M059J (cell line): ENCODE measurements at regions not wholly inside any gene's neighbourhood (a gene's known extent, or its start where the extent isn't known, plus 50 kb on each side); places are given as distances from the start of the nearest gene placed in this dataset.

Experiments used
- DNase-seq: peaks from one replicate; pipeline ENCODE4 v3.0.0-alpha.2; 2012; ENCODE audit warnings: low read depth

DNA sequence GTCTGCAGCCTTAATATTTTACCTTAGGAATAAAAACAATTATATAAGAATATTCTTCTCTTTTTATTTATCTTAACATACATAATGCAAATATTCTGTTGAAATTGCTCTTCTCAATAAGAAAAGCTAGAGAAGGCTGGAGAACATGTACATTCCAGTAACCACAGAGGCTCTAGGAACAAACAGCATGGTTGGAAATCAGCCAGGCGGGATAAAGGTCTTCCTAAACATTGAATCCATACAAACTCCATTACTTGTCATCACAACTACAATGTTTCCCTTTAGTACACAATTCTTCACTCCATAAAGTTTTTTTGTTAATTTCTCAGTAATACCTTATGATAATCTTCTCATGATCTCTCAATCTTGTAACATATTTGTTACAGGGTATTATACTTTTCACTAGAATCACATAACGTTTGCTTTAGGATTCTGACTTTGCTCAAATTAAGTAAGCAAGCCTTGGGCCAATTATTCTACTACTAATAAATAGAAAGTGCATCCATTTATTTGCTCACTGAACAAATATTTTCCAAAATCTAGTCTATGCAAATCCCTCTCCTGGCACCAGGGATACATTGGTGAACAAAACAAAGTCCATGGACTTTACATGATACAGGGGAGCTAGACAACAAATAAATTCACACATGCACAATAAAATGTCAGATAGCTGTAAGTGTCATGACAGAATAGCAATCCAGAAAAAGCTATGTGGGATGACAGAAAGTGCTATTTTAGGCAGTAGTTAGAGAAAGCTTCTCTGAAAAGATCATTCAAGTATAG is 237.5 kb upstream of the TMTC1 start:
- no peak for DNase-seq

DNA sequence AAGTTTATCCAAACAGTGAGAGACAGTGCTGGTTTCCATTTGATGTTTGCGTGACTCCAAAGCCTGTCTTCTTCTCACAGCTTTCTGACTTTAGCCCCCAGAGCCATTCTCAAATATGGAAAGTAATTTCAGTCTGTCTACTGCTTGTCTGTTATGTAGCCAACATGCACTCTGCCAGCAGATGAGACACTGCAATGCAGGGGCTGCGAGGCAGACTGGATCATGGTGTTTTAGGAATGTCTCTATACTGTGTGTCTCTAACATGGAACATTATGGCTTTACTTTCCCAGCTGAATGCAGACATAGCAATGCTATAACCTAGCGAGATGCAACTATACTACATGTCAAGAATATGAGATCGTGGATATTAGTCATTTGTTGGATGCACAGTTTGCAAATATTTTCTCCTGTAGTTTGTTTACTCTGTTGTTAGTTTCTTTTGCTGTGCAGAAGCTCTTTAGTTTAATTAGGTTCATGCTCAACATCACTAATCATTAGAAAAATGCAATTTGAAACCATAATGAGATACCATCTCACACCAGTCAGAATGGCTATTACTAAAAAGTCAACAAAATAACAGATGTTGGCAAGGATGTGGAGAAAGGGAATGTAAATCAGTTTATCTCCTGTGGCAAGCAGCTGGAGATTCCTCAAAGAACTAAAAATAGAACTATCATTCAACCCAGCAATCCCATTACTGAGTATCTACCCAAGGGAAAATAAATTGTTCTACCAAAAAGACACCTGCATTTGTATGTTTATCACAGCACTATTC is 235.8 kb upstream of the TMTC1 start:
- peak; percentile 31 for DNase-seq

DNA sequence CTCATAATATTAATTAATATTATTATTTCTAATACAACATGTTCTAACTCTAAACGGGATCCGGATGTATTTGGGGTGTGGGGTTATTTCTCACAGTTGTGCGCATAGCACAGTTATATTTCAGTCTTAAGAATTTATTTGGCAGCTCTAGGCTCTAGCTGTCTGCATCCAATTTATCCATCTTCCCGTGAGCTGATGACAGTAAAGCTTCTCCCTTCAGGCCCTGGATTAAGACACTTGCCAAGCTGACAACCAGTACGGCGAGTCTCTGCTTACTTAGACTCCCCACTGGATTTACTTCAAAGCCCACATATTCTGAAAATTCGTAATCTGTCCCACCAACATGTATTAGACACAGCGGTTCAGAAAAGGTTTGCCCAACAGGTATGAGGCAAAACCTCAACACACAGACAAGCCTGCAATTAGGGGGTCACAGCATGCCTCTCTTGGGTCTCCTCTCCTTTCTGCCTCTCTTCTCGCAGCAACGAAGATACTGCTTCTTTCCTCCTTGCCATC is 232.9 kb upstream of the TMTC1 start:
- DNase-seq = no peak

DNA sequence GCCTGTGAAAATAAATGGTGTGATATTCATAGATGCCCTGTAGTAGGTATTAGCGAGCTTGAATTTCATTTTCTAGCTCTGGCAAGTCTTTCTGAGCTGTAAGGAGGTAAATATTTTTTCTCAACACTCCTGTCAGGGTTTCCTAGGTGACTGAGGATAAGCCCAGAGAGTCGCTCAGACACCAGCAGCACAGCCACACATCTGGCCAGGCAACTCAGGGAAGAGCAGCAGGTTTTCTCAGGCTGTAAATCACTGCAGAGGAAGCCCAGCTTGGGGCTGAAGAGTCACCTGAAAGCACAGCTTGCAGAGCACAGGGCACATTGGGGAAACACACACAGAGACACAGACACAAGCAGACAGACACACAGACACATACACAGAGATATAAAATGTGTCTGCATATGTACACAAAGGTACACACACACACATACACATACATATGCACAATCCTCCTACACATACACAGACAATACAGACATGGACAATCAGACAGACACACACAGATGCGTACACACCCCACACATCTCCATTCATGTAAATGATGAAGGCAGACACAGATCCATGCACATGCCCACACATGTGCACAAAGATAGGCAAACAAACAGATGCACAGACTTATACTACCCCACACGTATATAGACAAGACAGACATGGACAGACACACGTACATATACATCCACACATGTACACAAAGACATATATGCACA is 232.0 kb upstream of the TMTC1 start:
- DNase-seq = no peak

DNA sequence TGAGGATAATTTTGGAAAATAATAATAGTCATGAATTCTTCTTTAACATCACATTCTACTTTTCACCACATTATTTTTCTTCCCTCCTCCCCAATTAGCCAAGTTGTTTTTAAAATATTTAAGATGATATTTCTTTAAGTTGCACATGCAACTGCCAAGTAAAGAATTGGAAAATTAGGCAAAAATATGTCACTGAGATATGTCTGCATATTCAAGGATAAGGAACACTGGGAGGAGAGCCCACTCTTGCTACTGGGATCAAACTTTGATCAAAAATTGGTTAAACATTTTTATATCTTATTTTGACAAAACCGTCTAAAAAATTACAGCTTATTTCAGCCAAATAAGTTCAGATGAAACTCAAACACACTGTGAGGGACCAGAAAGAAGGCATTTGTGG is 231.2 kb upstream of the TMTC1 start:
- DNase-seq = no peak

DNA sequence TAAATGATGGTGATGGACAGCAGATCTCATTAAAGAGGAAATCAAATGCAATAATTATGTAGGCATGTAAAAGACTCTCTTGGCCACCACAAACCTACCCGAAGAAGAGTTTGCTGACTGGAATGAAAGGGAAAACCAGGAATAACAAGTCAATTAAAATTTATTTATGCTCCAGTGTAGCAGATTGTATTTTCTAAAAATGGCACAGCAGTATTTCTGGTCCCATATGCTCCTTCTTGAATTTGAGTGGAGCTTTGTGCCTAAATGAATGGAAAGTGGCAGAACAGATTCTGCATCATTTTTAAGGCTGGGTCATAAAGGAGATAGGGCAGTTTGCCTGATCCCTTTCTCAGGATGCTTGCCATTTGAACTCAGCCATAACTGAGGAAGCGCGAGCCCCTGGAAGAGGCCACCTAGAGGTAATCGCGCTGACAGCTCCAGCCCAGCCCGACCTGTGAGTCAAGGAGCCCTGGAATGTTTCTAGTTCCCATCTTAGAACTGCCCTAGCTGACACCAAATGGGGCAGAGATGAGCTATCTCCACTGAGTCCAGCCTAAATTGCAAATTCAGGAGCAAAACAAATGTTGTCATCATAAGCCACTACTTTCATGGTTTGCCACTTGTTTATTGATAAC is 229.2 kb upstream of the TMTC1 start:
- DNase-seq = peak; percentile 32

DNA sequence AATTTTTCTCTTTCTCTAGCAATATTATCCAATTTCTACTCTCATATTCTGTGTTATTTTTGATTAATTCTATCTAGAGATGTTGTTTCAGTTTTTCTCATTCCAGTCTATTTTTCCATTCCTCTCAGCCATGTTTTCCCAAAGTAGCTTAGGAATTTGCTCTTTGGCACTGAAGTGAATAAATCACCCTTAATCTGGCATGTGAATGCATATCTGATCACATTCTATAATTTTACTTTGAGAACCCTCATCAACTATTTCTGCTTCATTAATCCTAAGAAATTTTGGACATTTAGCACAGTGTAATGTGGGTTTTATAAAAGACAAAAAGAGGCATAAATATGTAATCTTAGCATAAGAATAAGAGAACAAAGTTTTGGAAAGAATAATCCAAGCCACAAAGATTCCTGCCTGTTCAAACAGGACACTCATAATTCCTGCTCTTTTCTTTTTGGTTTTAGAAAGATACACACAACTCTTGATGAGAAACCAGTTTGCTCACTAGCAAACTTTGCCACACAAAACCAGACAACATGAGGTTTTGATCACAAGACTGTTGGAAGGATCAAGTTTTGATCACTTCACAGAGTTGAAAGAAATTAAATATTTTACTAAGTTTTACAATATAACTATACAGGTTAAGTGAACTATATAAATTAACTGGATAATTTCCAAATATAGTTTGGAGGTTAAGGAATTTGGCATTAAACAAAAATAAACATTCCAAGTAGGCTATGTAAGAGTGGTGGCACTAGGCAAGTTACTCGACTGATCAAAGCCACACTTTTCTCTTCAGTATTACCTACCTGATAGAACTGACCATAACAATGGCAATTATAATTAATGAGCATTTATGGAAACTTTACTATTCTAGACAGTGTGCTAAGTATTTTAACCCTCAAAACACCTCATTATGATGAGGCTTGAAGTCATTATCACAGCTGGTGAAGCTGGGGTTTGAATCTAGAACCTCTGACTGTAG is 226.6 kb upstream of the TMTC1 start:
- DNase-seq = peak; percentile 20

DNA sequence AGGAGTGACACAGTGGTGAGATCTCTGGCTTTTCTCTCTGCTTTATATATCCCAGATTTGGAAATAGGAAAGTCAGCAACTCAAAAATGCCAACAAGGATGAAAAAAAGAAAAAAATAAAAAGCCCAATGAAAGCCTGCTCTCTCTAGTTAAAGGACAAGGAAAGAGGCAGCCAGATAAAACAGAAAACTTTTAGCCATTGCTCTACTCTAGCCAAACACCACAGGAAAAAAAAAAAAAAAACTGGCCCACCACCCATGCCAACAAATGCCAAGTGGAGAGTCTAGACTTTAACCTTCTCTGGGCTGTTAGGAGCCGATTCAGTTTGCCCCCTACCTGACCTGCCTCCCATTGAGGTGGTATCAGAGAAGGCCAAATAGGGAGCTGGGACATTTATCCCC is 222.3 kb upstream of the TMTC1 start:
- DNase-seq = no peak

DNA sequence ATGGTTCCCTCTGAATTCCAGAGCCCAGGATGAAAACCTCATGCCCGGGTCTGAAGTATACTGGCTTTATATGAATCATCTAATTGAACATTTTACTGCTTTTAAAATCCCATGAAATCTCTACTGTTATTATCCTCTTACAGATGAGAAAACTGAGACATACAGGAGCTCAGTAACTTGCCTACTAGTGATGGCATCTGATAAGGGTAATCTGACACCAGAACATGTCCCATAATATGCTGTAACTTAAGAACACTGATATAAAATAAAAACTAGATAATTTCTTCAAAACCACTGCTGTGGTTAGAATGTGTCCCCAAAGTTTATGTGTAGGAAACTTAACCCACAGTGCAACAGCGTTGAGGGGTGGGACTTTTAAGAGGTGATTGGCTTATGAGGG is 219.6 kb upstream of the TMTC1 start:
- peak; percentile 59 for DNase-seq

DNA sequence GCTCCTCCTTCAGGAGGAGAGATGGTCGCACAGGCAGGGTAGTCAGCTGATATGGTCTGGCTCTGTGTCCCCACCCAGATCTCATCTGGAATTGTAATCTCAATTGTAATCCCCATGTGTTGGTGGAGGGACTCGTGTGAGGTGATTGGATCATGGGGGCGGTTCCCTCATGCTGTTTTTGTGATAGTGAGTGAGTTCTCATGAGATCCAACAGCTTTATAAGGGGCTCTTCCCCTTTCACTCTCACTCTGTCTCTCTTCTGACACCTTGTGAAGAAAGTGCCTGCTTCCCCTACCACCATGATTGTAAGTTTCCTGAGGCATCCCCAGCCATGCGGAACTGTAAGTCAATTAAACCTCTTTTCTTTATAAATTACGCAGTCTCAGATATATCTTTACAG is 218.9 kb upstream of the TMTC1 start:
- DNase-seq = no peak

DNA sequence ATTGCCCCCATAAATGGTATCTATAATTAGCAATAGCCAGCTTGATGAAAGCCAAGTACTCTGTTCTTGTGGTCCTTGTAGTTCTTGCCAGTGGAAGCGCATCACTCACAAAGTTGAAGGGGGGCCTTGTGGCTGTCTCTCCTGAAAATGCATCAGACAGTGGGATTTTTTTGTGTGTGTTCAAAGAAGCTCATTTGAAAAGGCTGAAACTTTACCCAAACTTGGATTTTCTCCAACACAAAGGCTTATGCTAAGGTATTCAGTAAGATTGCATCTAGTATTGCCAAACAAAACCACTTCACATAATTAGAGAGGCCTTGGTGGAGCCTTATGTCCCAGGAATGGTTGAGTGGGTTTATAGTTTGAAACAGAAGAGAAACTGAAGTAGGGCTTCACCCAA is 216.7 kb upstream of the TMTC1 start:
- peak; percentile 55 for DNase-seq

DNA sequence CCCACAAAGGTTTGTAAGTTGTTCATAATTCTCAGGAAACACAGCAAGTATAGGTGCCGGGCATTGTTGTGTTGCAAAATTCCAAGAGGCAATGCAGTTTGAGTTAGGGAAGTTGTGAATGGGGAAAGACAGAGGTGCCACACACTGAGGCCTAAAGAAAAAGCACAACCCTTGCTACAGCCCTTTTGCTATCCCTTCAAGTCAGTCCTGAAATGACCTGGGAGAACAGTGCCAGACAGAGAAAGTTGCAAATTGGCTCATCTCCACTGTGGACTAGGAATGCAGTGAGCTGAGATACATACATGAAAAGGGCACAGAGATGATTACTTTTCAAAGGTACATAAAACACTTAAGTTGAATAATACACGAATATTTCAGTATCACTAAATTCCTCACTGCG is 213.3 kb upstream of the TMTC1 start:
- no peak for DNase-seq

DNA sequence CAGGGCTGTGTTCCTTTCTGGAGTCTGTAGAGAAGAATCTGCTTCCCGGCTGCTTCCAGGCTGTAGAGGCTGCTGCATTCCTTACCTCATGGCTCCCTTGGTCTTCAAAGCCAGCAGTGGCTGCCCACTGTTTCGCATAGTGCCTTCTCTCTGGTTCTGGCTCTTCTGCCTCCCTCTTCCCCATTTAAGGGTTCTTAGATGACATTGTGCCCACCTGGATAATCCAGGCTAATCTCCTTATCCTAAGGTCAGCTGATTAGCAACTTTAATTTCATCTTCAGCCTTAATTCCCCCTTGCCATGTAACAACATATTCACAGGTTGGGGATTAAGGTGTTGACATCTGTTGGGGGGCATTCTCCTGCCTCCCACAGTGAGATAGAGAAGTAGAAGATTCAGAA is 208.6 kb upstream of the TMTC1 start:
- DNase-seq = no peak

DNA sequence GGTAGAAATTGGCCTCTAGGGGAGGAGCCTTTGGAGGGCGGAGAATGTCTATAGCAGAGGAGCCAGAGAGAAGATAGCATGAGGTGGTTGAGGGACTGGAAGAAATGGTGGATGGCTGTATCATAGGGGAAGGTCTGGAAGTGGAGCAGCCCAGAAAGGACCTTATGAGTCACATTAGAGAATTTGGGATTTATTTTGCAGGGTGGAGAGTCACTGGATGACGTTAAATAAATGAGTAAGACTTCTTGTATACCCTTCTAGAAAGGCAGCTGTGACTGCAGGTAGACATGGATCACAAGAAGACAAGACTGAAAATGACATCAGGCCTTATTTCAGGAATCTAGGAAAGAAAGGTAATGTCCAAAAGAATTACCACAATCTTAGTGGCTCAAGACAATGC is 208.2 kb upstream of the TMTC1 start:
- DNase-seq = peak; percentile 46

DNA sequence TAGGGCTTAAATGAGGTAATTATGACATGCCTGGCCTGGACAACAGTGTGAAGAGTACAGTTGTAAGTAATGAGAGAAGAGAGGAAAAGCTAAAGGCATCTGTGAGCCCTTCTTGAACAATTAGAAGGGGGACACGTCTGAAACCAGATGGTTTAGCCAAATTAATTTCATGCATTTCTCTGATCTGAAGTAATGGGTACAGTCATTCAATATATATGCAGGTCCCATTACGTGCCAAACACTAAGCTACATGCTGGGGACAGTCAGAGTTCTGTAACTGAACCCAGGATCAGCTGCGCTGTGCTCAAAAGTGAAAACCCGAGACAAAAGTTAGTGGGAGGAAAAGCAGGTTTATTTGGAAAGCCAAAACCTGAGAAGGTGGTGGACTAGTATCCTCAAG is 207.2 kb upstream of the TMTC1 start:
- peak; percentile 32 for DNase-seq

DNA sequence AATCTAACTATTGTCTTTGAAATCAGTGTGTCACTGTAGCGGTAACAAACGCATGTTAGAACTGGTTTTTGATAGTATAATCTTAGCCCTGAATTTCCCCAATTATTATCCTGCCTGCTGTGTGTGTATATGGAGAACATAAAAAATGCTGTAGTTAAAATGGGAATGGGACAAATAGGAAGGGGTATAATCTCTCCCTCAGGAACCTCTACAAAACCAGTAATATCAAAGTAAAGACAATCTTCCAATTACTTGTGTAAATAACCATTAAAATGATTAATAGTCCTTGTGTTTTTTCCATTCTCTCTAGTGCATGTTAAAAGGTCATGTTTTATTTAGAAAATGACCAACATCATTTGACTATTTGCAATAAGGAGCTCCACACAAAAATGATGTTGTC is 200.1 kb upstream of the TMTC1 start:
- DNase-seq = no peak

DNA sequence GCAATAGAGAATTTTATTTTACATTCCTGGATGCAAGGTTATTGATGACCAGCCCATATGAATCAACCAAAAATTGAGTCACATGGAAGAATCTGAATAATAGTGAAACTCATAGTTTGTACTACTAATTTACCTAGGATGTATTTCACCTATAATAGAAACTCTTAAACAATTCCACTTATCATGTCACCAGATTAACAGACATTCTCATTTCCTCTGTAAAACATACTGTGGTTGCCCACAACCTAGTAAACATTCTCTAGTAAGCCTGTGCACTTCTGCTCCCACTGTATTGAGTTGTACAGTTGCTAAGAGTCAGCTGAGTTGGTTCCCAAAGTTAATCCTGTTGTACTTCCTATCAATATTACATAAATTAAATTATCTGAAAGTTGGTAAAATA is 196.6 kb upstream of the TMTC1 start:
- peak; percentile 40 for DNase-seq

DNA sequence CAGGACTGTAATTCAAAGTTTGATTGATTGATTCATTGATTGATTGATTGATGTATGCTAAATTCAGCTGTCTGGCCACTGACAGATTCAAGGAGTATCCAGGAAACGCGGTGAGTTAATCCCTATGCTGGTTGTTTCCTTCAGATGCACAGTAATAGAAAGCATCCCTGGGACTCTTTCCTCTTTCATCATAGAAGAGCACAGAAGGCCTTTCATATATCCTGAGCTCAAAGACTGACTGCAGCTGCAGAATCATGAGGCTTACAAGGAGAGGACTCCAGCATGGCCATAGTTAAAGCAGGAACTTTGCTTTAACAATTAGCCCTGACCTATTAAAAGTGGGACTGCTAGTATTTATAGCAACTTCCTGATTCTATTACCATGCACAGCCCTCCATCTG is 187.7 kb upstream of the TMTC1 start:
- no peak for DNase-seq

DNA sequence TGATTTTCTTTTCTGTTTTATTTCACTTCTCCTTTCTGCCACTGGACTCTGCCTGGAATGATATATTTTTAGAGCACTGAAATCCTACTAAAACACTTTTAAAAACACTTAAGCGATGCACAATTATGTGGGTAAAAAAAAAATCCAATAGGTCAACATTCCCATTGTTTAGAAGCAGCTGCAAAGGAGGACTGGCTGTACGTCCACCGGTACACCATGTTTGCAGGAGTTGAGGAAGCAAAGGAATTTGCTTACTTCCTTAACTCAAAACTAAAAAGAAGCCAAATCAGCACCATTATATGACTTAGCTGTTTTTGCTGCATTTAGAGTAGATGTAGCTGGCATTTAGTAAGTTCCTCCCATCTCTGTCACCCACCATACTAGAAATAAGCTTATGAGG is 186.8 kb upstream of the TMTC1 start:
- DNase-seq = no peak

DNA sequence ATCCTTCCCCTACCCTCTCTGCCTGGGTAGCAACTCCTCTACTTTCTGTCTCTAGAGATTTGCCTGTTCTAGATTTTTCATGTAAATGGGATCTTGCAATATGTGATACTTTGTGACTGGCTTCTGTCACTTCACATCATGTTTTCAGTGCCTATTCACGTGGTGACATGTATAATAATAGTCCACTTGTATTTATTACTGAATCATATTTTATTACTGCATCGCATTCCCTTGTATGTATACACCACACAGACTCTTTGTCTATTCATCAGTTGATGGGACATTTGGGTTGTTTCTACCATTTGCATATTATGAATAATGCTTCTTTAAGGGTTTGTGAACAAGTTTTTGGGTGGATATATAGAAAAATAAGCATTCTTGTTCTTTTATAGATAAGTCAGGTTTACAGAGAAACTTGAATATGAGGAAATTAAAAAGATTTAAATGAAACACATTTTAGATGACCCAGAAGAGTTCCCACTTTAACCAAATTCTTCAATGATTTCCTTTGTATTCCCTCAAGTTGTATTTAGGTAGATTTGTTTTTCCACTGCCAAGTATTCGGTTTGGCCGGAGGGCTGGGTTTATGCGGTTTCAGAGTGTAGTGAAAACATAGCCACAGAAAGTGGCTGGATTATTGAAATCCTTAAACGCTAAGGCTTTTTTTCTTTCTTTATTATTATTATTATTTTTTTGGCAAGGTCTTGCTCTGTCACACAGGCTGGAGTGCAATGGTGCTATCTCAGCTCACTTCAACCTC is 178.7 kb upstream of the TMTC1 start:
- DNase-seq = no peak
